GM20000 (cell line): ENCODE measurements at regions not wholly inside any gene's neighbourhood (a gene's known extent, or its start where the extent isn't known, plus 50 kb on each side); places are given as distances from the start of the nearest gene placed in this dataset.

Experiments used
- DNase-seq: peaks from one replicate; pipeline ENCODE4 v3.0.0; 2012; ENCODE audit warnings: low spot score
- TF ChIP-seq, protein P1 (sequence below): IDR thresholded peaks from 2 replicates; pipeline ENCODE4 v1.5.1; 2012; ENCODE audit warnings: mild to moderate bottlenecking, control low read depth; ENCODE audit errors: extremely low read depth, missing control alignments

DNA sequence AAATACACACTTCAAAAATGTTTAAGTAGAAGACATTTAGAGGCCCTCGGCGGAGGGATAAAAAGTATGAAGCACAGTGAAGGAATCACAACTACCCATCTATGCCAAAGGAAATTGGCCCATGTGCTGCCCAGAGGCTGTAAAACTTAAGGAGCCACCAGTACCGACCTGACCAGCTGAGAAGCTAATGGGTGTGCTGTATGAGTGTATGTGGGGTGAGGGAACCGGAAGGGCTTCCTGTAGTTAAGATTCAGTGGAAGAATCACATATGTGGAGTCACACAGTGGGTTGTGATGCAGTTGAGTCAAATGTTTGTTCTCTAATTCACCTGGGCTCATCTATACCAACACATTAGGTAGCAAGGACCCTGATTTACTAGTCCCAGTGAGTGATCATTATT, 516.0 kb upstream of the IL12A start:
- DNase-seq: no peak

DNA sequence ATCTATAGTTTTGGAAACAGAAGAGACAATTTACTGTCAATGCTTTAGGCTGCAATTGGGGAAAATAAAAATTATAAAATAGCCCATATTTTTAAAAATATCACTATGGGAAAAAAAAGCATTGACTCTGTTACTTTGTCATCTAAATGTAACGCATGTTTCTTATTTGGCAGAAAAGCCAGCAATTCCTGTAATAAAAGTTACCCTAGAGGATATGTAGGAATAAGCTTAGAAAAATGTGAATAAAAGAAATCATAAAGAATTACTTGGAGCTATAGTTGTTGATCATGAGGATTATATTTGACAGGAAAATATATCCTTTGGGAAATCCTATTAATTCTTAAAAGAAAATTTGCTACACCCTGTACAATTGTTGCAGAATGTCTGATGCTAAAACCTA, 515.4 kb upstream of the IL12A start:
- TF ChIP-seq, protein P1, sequence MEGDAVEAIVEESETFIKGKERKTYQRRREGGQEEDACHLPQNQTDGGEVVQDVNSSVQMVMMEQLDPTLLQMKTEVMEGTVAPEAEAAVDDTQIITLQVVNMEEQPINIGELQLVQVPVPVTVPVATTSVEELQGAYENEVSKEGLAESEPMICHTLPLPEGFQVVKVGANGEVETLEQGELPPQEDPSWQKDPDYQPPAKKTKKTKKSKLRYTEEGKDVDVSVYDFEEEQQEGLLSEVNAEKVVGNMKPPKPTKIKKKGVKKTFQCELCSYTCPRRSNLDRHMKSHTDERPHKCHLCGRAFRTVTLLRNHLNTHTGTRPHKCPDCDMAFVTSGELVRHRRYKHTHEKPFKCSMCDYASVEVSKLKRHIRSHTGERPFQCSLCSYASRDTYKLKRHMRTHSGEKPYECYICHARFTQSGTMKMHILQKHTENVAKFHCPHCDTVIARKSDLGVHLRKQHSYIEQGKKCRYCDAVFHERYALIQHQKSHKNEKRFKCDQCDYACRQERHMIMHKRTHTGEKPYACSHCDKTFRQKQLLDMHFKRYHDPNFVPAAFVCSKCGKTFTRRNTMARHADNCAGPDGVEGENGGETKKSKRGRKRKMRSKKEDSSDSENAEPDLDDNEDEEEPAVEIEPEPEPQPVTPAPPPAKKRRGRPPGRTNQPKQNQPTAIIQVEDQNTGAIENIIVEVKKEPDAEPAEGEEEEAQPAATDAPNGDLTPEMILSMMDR: no peak
- no peak for DNase-seq

More for the DNA sequence above, 516.0 kb upstream of the IL12A start:
- TF ChIP-seq, protein P1: no peak

- no peak for DNase-seq
Measured at GRCh38 chr3:159480046-159480445, 508.6 kb upstream of the IL12A start.

GRCh38 chr3:159482241-159482993, 506.2 kb upstream of the IL12A start:
- TF ChIP-seq, protein P1: no peak
- no peak for DNase-seq

More at GRCh38 chr3:159480046-159480445, 508.6 kb upstream of the IL12A start:
- TF ChIP-seq, protein P1: no peak

DNA sequence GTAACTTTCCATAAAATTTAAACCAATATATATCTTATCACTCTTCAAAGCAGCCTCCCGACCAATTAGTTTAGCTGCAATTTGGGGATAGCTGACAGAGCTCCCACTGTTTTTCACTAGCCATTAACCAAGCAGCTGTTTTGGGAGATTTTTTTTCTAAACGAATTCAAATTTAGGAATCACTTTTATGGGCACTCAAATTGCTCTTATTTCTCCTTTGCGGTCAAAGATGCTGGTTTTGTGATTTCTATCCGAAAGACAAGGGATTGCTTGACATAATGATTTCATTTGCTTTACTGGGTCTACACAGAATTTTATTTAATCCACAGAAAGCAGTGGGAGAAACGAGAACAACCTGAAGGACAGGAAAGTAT, 505.7 kb upstream of the IL12A start:
- TF ChIP-seq, protein P1: no peak
- DNase-seq: no peak

DNA sequence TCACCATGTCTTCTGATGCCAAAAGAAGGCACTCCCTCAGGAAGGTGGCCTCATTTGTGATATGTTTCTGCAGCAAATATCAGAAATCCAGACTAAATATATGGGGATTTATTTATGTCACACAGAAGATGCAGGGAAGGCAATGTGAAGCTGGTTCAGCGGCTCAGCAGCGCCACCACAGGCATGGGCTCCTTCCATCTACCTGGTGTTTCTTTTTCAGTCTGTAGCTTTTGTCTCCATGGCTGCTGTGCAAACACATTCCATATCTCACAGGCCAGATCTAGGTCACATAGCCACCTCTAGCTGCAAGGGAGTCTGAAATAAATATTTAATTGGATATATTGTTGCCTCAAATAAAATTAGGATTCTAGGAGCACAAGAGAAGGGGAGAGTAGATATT, 502.1 kb upstream of the IL12A start:
- no peak for DNase-seq
- TF ChIP-seq, protein P1: peak; percentile 37

DNA sequence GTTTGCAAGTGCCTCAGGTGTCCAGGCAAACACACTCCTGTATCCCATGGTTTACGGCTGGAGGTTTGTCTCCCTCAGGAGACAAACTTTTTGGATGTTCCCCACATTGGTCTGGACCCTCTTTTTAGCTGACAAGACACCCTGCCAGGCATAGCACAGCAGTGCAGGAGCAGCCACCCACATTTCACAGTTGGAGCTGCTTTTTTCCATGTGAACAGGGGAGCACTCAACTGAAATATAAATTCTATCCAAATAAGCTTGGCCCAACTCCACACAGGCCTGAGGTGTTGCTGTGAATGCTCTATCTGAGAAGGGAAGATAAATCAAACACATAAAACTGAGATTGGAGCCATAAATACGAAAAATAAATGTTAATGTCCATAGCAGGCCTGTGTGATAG, 501.3 kb upstream of the IL12A start:
- DNase-seq: no peak
- TF ChIP-seq, protein P1: no peak
